ENCODE measurements at regions not wholly inside any gene's neighbourhood (a gene's known extent, or its start where the extent isn't known, plus 50 kb on each side); places are given as distances from the start of the nearest gene placed in this dataset.

GRCh38 chr12:88889326-88890110 lies 309.2 kb upstream of the KITLG start:
- H3K79me2 ChIP-seq, result no peaks in the 10 kb centered on the region
- no peak for DNase-seq (ENCODE audit: low spot score)
- no peaks in the 10 kb centered on the region for H3K27me3 ChIP-seq
- TF ChIP-seq CTCF (IDR thresholded peaks at IDR 0.05; ENCODE audit: poor library complexity) (no peak), EZH2phosphoT487 (IDR thresholded peaks at IDR 0.05; ENCODE audit: low read depth, severe bottlenecking, unreplicated experiment) (no peak), EZH2 (IDR thresholded peaks at IDR 0.05; ENCODE audit: borderline replicate concordance) (no peak)
- no peaks in the 10 kb centered on the region for H3K9me3 ChIP-seq (ENCODE audit: low read depth)
- H3K9me2 ChIP-seq (replicated peaks; ENCODE audit: insufficient read depth), result no peaks in the 10 kb centered on the region
- no peaks in the 10 kb centered on the region for H3K4me1 ChIP-seq (ENCODE audit: insufficient read depth)
- WGBS (ENCODE audit: low lambda C conversion rate, missing lambda C conversion rate), result 92% methylated on average over 2 of the region's 2 CpGs
- H2AFZ ChIP-seq, result no peak overlapping the region
- H4K20me1 ChIP-seq (ENCODE audit: insufficient read depth, poor library complexity, severe bottlenecking), result no peaks in the 10 kb centered on the region
- H3K4me2 ChIP-seq, result no peak overlapping the region
- no peaks in the 10 kb centered on the region for H3K36me3 ChIP-seq (replicated peaks; ENCODE audit: insufficient read depth, low read depth)
- H3K27ac ChIP-seq, result no peak overlapping the region
- no peak overlapping the region for H3K4me3 ChIP-seq

- Histone ChIP-seq H3K4me3 (no peak overlapping the region), H3K4me1 (ENCODE audit: insufficient read depth) (no peaks in the 10 kb centered on the region)
- WGBS (ENCODE audit: low lambda C conversion rate, missing lambda C conversion rate), result 95% methylated on average over 2 of the region's 2 CpGs
Measured at GRCh38 chr12:88884600-88884999, 304.3 kb upstream of the KITLG start.

GRCh38 chr12:88882662-88883061 lies 302.4 kb upstream of the KITLG start:
- H3K4me2 ChIP-seq, result no peak overlapping the region
- H4K20me1 ChIP-seq (ENCODE audit: insufficient read depth, poor library complexity, severe bottlenecking), result no peaks in the 10 kb centered on the region
- H3K9me2 ChIP-seq (replicated peaks; ENCODE audit: insufficient read depth), result no peaks in the 10 kb centered on the region
- no peaks in the 10 kb centered on the region for H3K4me1 ChIP-seq (ENCODE audit: insufficient read depth)
- H3K9me3 ChIP-seq (ENCODE audit: low read depth), result no peaks in the 10 kb centered on the region
- DNase-seq (ENCODE audit: low spot score), result no peak
- 84% methylated on average over 1 of the region's 1 CpG for WGBS (ENCODE audit: low lambda C conversion rate, missing lambda C conversion rate)
- no peaks in the 10 kb centered on the region for H3K79me2 ChIP-seq
- no peak overlapping the region for H3K27ac ChIP-seq
- no peak overlapping the region for H2AFZ ChIP-seq
- no peaks in the 10 kb centered on the region for H3K36me3 ChIP-seq (replicated peaks; ENCODE audit: insufficient read depth, low read depth)
- no peaks in the 10 kb centered on the region for H3K27me3 ChIP-seq
- no peak for TF ChIP-seq CTCF (IDR thresholded peaks at IDR 0.05; ENCODE audit: poor library complexity)
- no peak for TF ChIP-seq EZH2 (IDR thresholded peaks at IDR 0.05; ENCODE audit: borderline replicate concordance)
- TF ChIP-seq EZH2phosphoT487 (IDR thresholded peaks at IDR 0.05; ENCODE audit: low read depth, severe bottlenecking, unreplicated experiment), result no peak
- no peak overlapping the region for H3K4me3 ChIP-seq

More at GRCh38 chr12:88884600-88884999, 304.3 kb upstream of the KITLG start:
- Histone ChIP-seq H3K9me3 (ENCODE audit: low read depth) (no peaks in the 10 kb centered on the region), H4K20me1 (ENCODE audit: insufficient read depth, poor library complexity, severe bottlenecking) (no peaks in the 10 kb centered on the region), H3K27me3 (no peaks in the 10 kb centered on the region), H3K36me3 (replicated peaks; ENCODE audit: insufficient read depth, low read depth) (no peaks in the 10 kb centered on the region), H3K79me2 (no peaks in the 10 kb centered on the region), H3K9me2 (replicated peaks; ENCODE audit: insufficient read depth) (no peaks in the 10 kb centered on the region), H3K4me2 (no peak overlapping the region), H3K27ac (no peak overlapping the region), H2AFZ (no peak overlapping the region)
- no peak for TF ChIP-seq CTCF (IDR thresholded peaks at IDR 0.05; ENCODE audit: poor library complexity)
- TF ChIP-seq EZH2phosphoT487 (IDR thresholded peaks at IDR 0.05; ENCODE audit: low read depth, severe bottlenecking, unreplicated experiment), result no peak
- no peak for TF ChIP-seq EZH2 (IDR thresholded peaks at IDR 0.05; ENCODE audit: borderline replicate concordance)
- no peak for DNase-seq (ENCODE audit: low spot score)

Data from hepatocyte (in vitro differentiated cells).